Epithelial cell of esophagus (primary cell): ENCODE measurements at regions not wholly inside any gene's neighbourhood (a gene's known extent, or its start where the extent isn't known, plus 50 kb on each side); places are given as distances from the start of the nearest gene placed in this dataset.
A peak's percentile ranks its signal among the peaks of the same experiment; 100 is the strongest.

Experiments used
- DNase-seq: peaks from one replicate; pipeline ENCODE4 v3.0.0; 2010; ENCODE audit warnings: low read depth
- H3K4me3 ChIP-seq: 2 replicates; pipeline ENCODE4 v1.5.1; 2011; ENCODE audit warnings: mild to moderate bottlenecking, low read length, control low read depth
- CTCF ChIP-seq: IDR thresholded peaks from 2 replicates; pipeline ENCODE4 v1.5.1; 2011; ENCODE audit warnings: low read depth, mild to moderate bottlenecking, low read length, control low read depth, inconsistent platforms; ENCODE audit not compliant: insufficient read depth; ENCODE audit errors: missing control alignments

- peak; percentile 59 for DNase-seq
- no peak overlapping the region for H3K4me3 ChIP-seq
- TF ChIP-seq CTCF, result no peak
These were observed 469.0 kb downstream of the EPHA4 start for GRCh38 chr2:221102896-221103688.

- DNase-seq, result no peak
- no peak overlapping the region for H3K4me3 ChIP-seq
These were observed 468.2 kb downstream of the EPHA4 start for GRCh38 chr2:221103930-221104329.

GRCh38 chr2:221104361-221104811 is 467.7 kb downstream of the EPHA4 start:
- DNase-seq, result peak; percentile 73
- H3K4me3 ChIP-seq, result no peak overlapping the region
- peak; percentile 31 for TF ChIP-seq CTCF

More at GRCh38 chr2:221103930-221104329, 468.2 kb downstream of the EPHA4 start:
- TF ChIP-seq CTCF, result no peak

GRCh38 chr2:221106241-221106640 is 465.9 kb downstream of the EPHA4 start:
- no peak overlapping the region for H3K4me3 ChIP-seq
- no peak for TF ChIP-seq CTCF
- DNase-seq, result peak; percentile 92

- no peak for TF ChIP-seq CTCF
- no peak for DNase-seq
These were observed 464.7 kb downstream of the EPHA4 start for GRCh38 chr2:221107424-221107823.

GRCh38 chr2:221109552-221109951 is 462.6 kb downstream of the EPHA4 start:
- H3K4me3 ChIP-seq, result no peak overlapping the region
- DNase-seq, result no peak
- TF ChIP-seq CTCF, result no peak

More at GRCh38 chr2:221107424-221107823, 464.7 kb downstream of the EPHA4 start:
- no peak overlapping the region for H3K4me3 ChIP-seq

- H3K4me3 ChIP-seq, result no peak overlapping the region
- peak; percentile 47 for DNase-seq
- no peak for TF ChIP-seq CTCF
These were observed 460.4 kb downstream of the EPHA4 start for GRCh38 chr2:221111739-221112138.
